NCI-H1694 treated with DMSO at 0.1 percent for 48 hours (cell line): ENCODE measurements at regions not wholly inside any gene's neighbourhood (a gene's known extent, or its start where the extent isn't known, plus 50 kb on each side); places are given as distances from the start of the nearest gene placed in this dataset.
"Not testable (repeated sequence)": the region's sequence is repeated elsewhere in the genome, so short reads cannot be mapped to it uniquely, and the experiment has no call there.

Experiments
- DNase-seq: peaks from one replicate; lab custom pipeline; 2025; lab: John Stamatoyannopoulos, UW

DNA sequence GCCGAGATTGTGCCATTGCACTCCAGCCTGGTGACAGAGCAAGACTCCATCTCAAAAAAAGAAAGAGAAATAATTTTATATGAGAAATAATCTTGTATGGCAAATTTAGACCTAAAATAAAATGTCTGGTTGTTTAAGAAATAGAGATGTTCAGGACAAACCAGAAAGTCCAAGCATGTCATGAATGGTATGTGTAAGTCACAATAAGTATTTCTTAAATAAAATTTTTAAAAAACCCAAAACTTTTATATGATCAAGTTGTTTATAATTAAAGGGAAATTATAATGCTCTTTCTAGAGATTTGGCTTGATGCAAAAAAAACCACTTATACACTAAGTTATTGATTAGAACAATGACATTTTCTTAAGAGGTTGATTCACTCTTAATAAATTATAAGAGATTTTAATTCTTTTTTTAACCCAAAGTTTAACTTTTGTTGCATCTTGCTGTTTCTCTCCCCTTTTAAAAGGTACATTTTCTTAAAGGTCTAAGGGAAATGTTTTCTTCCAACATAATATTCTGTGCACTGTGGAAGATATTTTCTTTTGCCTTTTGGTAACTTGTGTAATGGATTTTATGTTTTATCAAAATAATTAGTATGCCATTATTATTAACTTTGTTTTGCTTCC lies 105.7 kb downstream of the RTP4 start:
- DNase-seq = no peak

DNA sequence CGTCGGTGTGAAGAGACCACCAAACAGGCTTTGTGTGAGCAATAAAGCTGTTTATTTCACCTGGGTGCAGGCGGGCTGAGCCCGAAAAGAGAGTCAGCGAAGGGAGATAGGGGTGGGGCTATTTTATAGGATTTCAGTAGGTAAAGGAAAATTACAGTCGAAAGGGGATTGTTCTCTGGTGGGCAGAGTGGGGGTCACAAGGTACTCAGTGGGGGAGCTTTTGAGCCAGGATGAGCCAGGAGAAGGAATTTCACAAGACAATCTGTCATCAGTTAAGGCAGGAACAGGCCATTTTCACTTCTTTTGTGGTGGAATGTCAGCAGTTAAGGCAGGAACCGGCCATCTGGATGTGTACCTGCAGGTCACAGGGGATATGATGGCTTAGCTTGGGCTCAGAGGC lies 98.1 kb downstream of the RTP4 start:
- not testable (repeated sequence) for DNase-seq

DNA sequence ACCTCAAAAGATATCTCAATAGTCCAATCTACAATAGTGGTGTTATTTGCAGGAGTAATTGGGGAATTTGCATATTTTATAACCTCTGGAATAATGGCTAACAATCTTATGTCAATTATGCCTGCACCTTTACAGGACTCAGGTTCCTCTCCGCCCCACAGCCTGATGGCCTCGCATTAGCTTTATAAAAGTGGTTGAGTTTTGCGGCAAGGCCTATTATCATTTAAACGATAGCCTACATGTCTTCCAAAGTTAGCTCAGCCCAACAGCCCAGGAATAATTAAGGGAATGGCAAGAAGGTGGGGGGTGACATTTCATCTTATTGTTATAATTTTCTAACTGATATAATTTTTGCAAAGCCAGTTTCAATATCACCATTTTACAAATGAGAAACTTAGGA lies 97.3 kb downstream of the RTP4 start:
- no peak for DNase-seq

DNA sequence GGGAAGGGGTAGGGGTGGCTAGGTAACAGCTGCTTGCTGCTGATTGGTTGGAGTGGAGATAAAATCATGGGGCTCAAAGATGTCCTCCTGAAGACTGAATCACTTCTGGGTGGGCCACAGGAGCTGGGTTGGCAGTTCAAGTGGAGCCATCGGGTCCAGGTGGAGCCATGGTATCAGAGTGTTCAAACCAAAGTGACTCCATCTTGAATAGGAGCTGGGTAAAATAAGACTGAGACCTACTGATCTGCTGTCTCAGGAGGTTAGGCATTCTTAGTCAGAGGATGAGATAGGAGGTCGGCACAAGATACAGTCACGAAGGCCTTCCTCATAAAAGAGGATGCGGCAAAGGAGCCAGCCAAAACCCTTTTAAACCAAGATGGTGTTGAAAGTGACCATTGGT lies 96.5 kb downstream of the RTP4 start:
- no peak for DNase-seq

DNA sequence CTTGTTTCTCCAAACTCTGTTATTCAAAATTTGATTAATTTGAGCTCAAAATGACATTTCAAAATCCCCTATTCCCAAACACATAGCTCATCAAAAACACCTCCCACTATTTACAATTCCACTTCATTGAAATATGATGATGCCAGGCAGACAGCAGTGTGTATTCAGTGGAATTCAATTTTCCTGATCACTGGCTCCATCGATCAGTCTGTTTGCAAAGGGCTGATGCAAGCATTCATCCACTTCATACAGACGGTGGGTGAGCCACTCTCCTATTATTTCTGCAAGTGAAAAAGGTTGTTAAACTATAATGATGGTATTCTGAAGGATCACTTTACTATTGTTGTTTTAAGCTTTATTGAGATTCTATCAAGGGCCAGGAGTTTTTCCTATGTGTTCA lies 90.7 kb downstream of the RTP4 start:
- DNase-seq = no peak

DNA sequence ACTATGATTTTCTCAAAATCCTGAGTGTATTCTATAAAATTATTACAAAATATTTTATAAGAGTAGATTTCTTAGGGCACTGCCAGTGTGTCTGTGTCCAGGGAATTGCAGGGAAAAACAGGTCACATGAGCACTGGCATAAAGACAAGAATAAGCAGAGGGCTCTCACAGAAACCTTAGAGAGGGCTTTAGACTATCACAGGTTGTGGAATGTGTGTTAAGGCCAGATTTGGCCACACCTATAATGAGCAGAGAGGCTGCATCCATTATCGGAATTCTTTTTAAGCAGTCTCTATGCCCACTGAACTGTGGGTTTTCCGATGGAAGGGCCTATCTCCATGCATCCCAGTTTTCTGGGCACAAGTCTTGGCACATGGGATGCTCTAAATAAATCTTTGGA lies 90.2 kb downstream of the RTP4 start:
- no peak for DNase-seq

DNA sequence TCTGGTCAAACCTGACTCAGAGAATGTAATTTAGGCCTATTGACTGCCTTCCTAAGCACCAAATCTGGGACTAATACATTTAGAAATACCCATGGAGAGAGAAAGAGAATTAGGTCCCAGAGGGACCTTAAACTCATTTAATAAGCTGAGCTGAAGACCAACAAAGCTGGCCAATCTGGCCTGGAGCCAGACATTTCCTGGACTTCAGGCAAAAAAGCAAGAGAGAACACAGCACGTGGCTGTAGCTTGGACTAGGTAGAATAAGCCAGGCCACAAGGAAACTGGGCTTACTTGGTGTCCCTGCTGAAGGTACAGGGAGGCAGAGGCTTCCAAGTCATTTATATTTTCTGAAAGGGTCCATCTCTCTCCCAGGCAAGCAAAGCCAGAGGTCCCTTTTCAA lies 88.1 kb downstream of the RTP4 start:
- DNase-seq = no peak

DNA sequence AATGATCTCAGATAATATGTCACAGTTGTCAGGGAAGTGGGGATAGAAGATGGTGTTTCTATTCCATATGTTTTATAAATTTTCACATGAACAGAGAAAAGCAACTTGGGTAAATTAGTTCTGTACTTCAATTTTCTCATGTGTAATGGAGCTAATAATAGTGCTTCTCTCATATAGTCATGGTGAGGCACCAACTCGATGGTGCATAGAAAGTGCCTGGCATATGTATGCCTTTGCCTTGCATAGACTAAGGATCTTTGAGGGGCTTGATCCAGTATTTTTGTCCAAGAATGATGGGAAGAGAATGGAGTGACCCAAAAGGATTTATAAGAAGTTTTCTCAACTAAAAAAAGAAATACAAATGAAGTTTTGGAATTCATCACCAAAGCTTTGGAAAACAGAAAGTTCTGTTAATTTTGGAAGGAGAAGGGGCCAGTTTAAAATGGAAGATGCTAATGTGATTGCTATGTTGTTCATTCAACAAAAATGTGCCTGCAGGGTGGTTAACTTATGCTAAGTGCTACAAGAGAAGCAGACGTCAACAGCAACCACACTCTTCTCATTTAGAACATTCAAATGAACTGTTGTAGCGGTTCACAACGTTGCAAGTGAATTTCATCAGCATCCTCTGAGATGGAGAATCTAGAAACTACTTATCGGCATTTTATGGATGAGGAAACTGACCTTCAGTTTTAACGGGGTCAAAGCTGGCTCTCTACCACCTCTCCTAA lies 86.1 kb downstream of the RTP4 start:
- DNase-seq = no peak

DNA sequence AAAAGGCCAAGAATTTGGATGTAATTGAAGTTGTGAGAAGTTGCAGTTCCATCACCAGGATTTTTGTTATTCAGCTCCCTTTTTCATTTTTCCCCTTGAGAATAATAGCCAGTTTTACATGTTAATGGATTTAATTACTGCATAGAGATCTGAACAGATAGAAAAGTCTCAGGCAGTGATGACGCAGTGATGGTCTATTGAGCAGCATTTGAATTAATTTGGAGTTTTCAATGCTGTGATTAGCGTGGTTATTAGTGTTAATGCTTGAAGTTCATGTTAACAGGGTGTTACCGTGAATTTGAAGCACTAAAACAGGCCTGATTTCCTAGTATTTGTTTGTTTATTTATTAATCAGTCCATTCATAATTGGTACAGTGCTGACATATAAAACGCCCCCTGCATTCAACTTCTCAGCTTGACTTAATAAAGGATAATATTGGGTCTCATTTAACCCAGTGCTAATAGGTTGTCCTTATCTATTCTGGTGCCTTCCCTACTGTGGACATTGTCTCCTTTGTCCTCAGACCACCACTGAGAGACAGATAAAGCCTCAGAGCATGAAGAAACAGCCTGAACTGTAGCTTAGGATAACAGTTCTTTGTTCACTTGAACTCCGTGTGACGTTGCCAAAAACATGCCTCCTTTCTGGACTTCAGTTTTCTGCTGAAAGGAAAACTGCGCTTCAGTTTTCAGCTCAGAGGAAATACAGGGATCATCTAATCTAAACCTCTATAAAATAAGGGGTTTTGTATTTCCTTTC lies 82.4 kb downstream of the RTP4 start:
- no peak for DNase-seq

DNA sequence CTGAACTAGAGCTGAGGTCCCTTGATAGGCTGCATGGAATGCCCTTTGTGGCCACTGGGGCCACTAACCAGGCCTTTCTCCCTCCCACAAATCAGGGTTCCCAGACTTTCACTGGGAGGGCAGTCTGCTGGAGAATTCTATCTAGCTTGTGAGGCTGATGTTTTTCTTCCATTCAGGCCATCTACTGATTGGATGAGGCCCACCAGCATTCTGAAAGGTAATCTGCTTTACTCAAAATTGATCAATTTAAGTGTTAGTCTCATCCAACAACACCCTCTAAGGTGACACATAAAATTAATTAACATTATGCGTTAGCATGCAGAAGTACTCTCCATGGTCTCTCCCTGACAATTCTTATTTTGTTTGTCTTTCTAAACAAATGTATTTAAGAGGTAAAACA lies 80.5 kb downstream of the RTP4 start:
- no peak for DNase-seq

DNA sequence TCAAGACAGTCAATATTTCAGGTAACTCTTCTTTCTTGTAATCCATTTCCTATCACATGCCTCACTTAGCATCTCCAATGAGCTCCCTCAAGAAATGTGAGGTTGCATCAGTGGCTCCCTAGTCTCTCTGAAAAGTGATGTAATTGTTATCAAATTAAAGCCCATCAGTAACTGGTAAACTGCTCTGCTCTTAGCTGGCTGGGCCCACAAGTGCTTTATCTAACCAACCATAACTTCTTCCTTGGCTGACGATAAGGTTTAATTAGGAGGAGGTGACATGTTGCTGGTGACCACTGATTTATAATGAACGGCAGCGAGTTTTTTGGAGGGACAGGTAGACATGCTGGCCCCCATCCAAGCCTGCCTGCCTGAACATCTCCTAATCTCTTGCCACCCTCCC lies 79.6 kb downstream of the RTP4 start:
- DNase-seq = no peak

DNA sequence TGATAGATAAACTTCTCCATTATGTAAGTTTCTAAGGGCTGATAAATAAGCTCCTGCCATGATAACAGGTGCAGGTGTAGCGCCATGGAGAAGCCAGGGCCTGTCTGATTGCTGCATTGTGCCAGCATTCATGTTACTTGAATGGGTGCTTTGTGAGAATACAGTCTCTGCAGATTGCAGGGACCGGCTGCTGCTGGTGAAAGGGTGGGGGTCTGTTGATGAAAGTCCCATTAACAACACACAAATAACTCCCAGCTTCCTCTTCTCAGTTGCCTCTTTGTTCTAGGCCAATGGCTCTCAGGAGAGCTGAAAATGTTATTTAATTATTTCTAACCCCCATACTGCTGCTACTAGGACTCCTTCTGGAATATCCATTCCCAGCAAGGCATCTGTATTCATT lies 77.2 kb downstream of the RTP4 start:
- no peak for DNase-seq

DNA sequence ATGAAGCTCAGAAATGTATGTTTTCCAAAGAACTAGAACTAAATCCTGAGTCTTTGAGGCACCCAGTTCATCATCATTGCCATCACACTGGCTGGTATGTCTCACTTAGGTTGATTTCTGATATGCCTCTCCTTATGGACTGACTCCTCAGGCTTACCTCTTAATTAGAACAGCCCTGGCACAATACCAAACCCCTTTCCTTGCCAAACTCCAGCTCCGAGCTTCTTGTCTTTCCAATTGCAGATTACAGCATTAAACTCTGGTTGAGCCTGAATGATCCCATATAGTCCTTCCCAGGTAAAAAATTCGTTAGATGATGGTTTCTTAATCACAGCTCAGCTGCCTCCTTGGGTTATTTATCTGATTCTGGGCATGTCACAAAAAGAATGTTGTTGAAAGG lies 66.3 kb downstream of the RTP4 start:
- no peak for DNase-seq

DNA sequence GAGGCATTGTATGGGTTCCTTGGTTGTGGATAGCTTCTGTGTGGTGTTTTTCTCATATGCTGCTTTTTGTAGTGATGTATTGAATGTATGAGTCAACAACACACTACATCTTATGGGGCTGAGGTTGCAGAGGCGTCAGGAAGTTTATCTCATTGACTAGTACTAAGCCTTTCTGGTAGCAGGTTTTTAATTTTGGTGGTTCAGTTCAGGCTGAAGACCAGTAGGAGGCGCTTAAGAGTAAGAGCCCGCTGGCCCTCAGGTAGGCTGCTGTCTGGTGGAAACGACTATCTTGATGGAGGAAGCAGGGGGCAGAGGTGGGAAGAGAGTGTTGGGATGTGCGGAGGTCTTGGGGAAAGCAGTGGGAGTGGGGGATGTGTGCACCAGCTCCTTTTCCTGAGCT lies 62.4 kb downstream of the RTP4 start:
- no peak for DNase-seq
